ENCODE measurements at regions not wholly inside any gene's neighbourhood (a gene's known extent, or its start where the extent isn't known, plus 50 kb on each side); places are given as distances from the start of the nearest gene placed in this dataset.

- no peaks in the 10 kb centered on the region for H3K9me3 ChIP-seq (ENCODE audit: low read length)
- TF ChIP-seq, protein P1, sequence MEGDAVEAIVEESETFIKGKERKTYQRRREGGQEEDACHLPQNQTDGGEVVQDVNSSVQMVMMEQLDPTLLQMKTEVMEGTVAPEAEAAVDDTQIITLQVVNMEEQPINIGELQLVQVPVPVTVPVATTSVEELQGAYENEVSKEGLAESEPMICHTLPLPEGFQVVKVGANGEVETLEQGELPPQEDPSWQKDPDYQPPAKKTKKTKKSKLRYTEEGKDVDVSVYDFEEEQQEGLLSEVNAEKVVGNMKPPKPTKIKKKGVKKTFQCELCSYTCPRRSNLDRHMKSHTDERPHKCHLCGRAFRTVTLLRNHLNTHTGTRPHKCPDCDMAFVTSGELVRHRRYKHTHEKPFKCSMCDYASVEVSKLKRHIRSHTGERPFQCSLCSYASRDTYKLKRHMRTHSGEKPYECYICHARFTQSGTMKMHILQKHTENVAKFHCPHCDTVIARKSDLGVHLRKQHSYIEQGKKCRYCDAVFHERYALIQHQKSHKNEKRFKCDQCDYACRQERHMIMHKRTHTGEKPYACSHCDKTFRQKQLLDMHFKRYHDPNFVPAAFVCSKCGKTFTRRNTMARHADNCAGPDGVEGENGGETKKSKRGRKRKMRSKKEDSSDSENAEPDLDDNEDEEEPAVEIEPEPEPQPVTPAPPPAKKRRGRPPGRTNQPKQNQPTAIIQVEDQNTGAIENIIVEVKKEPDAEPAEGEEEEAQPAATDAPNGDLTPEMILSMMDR (conservative IDR thresholded peaks at IDR 0.05; ENCODE audit: low read depth, low read length): no peak
- TF ChIP-seq EZH2phosphoT487 (IDR thresholded peaks at IDR 0.05; ENCODE audit: borderline replicate concordance, low read length) (no peak), EZH2 (IDR thresholded peaks at IDR 0.05; ENCODE audit: low read length, unreplicated experiment) (no peak)
- CTCF ChIA-PET: no interaction called here
- H3K27ac ChIP-seq (ENCODE audit: low read length): no peak overlapping the region
- ATAC-seq (no peak), DNase-seq (no peak)
- H3F3A ChIP-seq (ENCODE audit: low read length, unreplicated experiment): no peaks in the 10 kb centered on the region
- H3K27me3 ChIP-seq (ENCODE audit: low read length): no peaks in the 10 kb centered on the region
- H4K20me1 ChIP-seq (ENCODE audit: low read length): no peaks in the 10 kb centered on the region
- no peaks in the 10 kb centered on the region for H3K36me3 ChIP-seq (ENCODE audit: low read depth, low read length)
- no peak overlapping the region for H3K4me3 ChIP-seq (ENCODE audit: low read length)
- intact Hi-C loops (cut with micrococcal nuclease): no loop called here
- no peak overlapping the region for H3K9ac ChIP-seq (ENCODE audit: low read length)
- no peaks in the 10 kb centered on the region for H3K4me1 ChIP-seq (ENCODE audit: insufficient read depth, low read length)
- H3K9me2 ChIP-seq (replicated peaks; ENCODE audit: low read length): no peaks in the 10 kb centered on the region
- no peak overlapping the region for H2AFZ ChIP-seq (ENCODE audit: low read length)
- no peaks in the 10 kb centered on the region for H3K79me2 ChIP-seq (ENCODE audit: low read length)
- no TSS peak for BruUV-seq (replicated peaks)
- H3K4me2 ChIP-seq (ENCODE audit: low read length): no peak overlapping the region
- POLR2A ChIA-PET (ENCODE audit: unreplicated experiment): no interaction called here
These were observed 301.1 kb upstream of the CDH11 start for GRCh38 chr16:65422934-65423333.

GRCh38 chr16:65421596-65421995 is 299.7 kb upstream of the CDH11 start:
- Histone ChIP-seq H3K4me3 (ENCODE audit: low read length) (no peak overlapping the region), H3K36me3 (ENCODE audit: low read depth, low read length) (no peaks in the 10 kb centered on the region), H2AFZ (ENCODE audit: low read length) (no peak overlapping the region), H3K9ac (ENCODE audit: low read length) (no peak overlapping the region), H3K79me2 (ENCODE audit: low read length) (no peaks in the 10 kb centered on the region), H3K27ac (ENCODE audit: low read length) (no peak overlapping the region), H3K9me3 (ENCODE audit: low read length) (no peaks in the 10 kb centered on the region), H3K4me1 (ENCODE audit: insufficient read depth, low read length) (no peaks in the 10 kb centered on the region), H3K4me2 (ENCODE audit: low read length) (no peak overlapping the region), H4K20me1 (ENCODE audit: low read length) (no peaks in the 10 kb centered on the region), H3F3A (ENCODE audit: low read length, unreplicated experiment) (no peaks in the 10 kb centered on the region), H3K9me2 (replicated peaks; ENCODE audit: low read length) (no peaks in the 10 kb centered on the region), H3K27me3 (ENCODE audit: low read length) (no peaks in the 10 kb centered on the region)
- no peak for TF ChIP-seq EZH2 (IDR thresholded peaks at IDR 0.05; ENCODE audit: low read length, unreplicated experiment)
- no peak for TF ChIP-seq EZH2phosphoT487 (IDR thresholded peaks at IDR 0.05; ENCODE audit: borderline replicate concordance, low read length)
- TF ChIP-seq, protein P1 (conservative IDR thresholded peaks at IDR 0.05; ENCODE audit: low read depth, low read length): no peak
- ChIA-PET CTCF (no interaction called here), POLR2A (ENCODE audit: unreplicated experiment) (no interaction called here)
- DNase-seq (no peak), ATAC-seq (no peak)
- intact Hi-C loops (cut with micrococcal nuclease): no loop called here
- BruUV-seq (replicated peaks): no TSS peak

DNA sequence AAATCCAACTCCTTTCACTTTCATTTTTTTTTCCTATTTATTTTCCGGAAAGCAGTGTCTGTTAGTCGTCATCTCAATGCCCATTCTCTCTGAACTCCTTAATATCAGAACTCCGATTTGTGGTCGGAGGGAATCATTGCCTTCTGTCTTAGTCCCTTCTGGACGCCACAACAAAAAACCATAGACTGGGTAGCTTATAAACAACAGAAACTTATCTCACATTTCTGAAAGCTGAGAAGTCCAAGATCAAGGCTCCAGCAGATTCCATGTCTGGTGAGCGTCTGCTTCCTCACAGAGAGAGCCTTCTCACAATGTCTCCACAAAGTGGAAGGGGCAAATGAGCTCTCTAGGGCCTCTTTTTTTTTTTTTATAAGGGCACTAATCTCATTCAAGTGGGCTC is 296.6 kb upstream of the CDH11 start:
- Histone ChIP-seq H3K27ac (ENCODE audit: low read length) (no peak overlapping the region), H3K27me3 (ENCODE audit: low read length) (no peaks in the 10 kb centered on the region), H3K4me1 (ENCODE audit: insufficient read depth, low read length) (peaks cover 23% of the 10 kb centered on the region), H3K36me3 (ENCODE audit: low read depth, low read length) (no peaks in the 10 kb centered on the region), H3K4me2 (ENCODE audit: low read length) (no peak overlapping the region), H3K9ac (ENCODE audit: low read length) (no peak overlapping the region), H3K9me3 (ENCODE audit: low read length) (no peaks in the 10 kb centered on the region), H3K9me2 (replicated peaks; ENCODE audit: low read length) (no peaks in the 10 kb centered on the region), H4K20me1 (ENCODE audit: low read length) (no peaks in the 10 kb centered on the region), H3K4me3 (ENCODE audit: low read length) (no peak overlapping the region), H2AFZ (ENCODE audit: low read length) (no peak overlapping the region), H3F3A (ENCODE audit: low read length, unreplicated experiment) (peaks cover 7% of the 10 kb centered on the region), H3K79me2 (ENCODE audit: low read length) (no peaks in the 10 kb centered on the region)
- intact Hi-C loops (cut with micrococcal nuclease): loop anchor here (5.0 to 10.0 kb wide), 4 partner anchors 154 to 856 kb away; no protein-coding TSS in a partner anchor
- TF ChIP-seq, protein P1 (conservative IDR thresholded peaks at IDR 0.05; ENCODE audit: low read depth, low read length): no peak
- no peak for TF ChIP-seq EZH2 (IDR thresholded peaks at IDR 0.05; ENCODE audit: low read length, unreplicated experiment)
- no peak for TF ChIP-seq EZH2phosphoT487 (IDR thresholded peaks at IDR 0.05; ENCODE audit: borderline replicate concordance, low read length)
- ChIA-PET CTCF (no interaction called here), POLR2A (ENCODE audit: unreplicated experiment) (no interaction called here)
- ATAC-seq (no peak), DNase-seq (no peak)
- BruUV-seq (replicated peaks): no TSS peak
